ENCODE measurements at regions not wholly inside any gene's neighbourhood (a gene's known extent, or its start where the extent isn't known, plus 50 kb on each side); places are given as distances from the start of the nearest gene placed in this dataset.

GRCh38 chr5:124460642-124461041, 285.8 kb downstream of the ZNF608 start:
- Histone ChIP-seq H3K27me3 (no peaks in the 10 kb centered on the region), H3K4me3 (no peak overlapping the region), H3K27ac (no peak overlapping the region), H3K9me3 (peaks cover 0 to 14% (median 8%) of the 10 kb centered on the region in 4 donors), H3K4me1 (peaks cover 0 to 5% (median 0%) of the 10 kb centered on the region in 4 donors), H3K36me3 (no peaks in the 10 kb centered on the region)
- WGBS, 5 donors = 64 to 85% (median 83%) methylated on average over 3 of the region's 3 CpGs
- TF ChIP-seq POLR2AphosphoS5 (IDR thresholded peaks at IDR 0.05) (no peak), EP300 (IDR thresholded peaks at IDR 0.05) (no peak), POLR2A (IDR thresholded peaks at IDR 0.05) (no peak)
- TF ChIP-seq, protein P1, sequence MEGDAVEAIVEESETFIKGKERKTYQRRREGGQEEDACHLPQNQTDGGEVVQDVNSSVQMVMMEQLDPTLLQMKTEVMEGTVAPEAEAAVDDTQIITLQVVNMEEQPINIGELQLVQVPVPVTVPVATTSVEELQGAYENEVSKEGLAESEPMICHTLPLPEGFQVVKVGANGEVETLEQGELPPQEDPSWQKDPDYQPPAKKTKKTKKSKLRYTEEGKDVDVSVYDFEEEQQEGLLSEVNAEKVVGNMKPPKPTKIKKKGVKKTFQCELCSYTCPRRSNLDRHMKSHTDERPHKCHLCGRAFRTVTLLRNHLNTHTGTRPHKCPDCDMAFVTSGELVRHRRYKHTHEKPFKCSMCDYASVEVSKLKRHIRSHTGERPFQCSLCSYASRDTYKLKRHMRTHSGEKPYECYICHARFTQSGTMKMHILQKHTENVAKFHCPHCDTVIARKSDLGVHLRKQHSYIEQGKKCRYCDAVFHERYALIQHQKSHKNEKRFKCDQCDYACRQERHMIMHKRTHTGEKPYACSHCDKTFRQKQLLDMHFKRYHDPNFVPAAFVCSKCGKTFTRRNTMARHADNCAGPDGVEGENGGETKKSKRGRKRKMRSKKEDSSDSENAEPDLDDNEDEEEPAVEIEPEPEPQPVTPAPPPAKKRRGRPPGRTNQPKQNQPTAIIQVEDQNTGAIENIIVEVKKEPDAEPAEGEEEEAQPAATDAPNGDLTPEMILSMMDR (IDR thresholded peaks at IDR 0.05) = no peak
- DNase-seq = peak in 1 of 2 donors; percentile 12
- intact Hi-C loops (cut with DNase I; ENCODE audit: low total_unique reads) = no loop called here

- Histone ChIP-seq H3K36me3 (no peaks in the 10 kb centered on the region), H3K9me3 (peaks cover 0 to 14% (median 8%) of the 10 kb centered on the region in 4 donors), H3K4me3 (no peak overlapping the region), H3K4me1 (peaks cover 0 to 5% (median 0%) of the 10 kb centered on the region in 4 donors), H3K27ac (no peak overlapping the region), H3K27me3 (no peaks in the 10 kb centered on the region)
- 74 to 83% (median 76%) methylated on average over 6 of the region's 6 CpGs for WGBS, 5 donors
- TF ChIP-seq POLR2AphosphoS5 (IDR thresholded peaks at IDR 0.05) (peak in 1 of 3 donors; percentile 6), POLR2A (IDR thresholded peaks at IDR 0.05) (no peak)
- intact Hi-C loops (cut with DNase I; ENCODE audit: low total_unique reads) = no loop called here
- peak in 1 of 2 donors; percentile 38 for DNase-seq
These were observed 286.5 kb downstream of the ZNF608 start for GRCh38 chr5:124459984-124460383.

- TF ChIP-seq EP300 (IDR thresholded peaks at IDR 0.05) = no peak
- TF ChIP-seq, protein P1 (IDR thresholded peaks at IDR 0.05) = no peak
- no peak for TF ChIP-seq POLR2AphosphoS5 (IDR thresholded peaks at IDR 0.05)
- TF ChIP-seq POLR2A (IDR thresholded peaks at IDR 0.05) = no peak
- no peak for DNase-seq
- 72 to 89% (median 84%) methylated on average over 1 of the region's 1 CpG for WGBS, 5 donors
- H3K4me3 ChIP-seq = no peak overlapping the region
- H3K9me3 ChIP-seq = peaks cover 0 to 14% (median 8%) of the 10 kb centered on the region in 4 donors
- peaks cover 0 to 5% (median 0%) of the 10 kb centered on the region in 4 donors for H3K4me1 ChIP-seq
- no peaks in the 10 kb centered on the region for H3K27me3 ChIP-seq
- H3K27ac ChIP-seq = no peak overlapping the region
- no peaks in the 10 kb centered on the region for H3K36me3 ChIP-seq
- intact Hi-C loops (cut with DNase I; ENCODE audit: low total_unique reads) = no loop called here
These were observed 288.5 kb downstream of the ZNF608 start for GRCh38 chr5:124457901-124458300.

DNA sequence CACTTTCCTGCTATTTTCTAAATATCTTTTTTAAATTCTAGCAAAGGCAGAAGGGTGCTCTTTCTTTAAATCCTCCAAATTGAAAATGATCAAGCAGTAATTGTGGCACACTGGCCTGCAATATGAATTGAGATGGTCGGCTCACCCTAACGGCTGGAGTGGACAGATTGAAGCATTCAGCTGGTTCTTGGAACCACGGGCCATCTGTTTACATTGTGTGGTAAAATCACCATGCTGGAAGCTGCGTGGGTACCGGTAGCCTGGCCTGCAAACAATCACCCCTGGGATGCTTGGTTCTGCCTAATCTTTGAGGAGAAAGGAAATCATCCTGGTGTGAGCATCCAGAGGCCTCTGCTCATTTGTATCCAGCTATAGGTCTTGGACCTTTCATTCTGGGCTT, 289.3 kb downstream of the ZNF608 start:
- 84 to 90% (median 89%) methylated on average over 5 of the region's 5 CpGs for WGBS, 5 donors
- Histone ChIP-seq H3K27ac (no peak overlapping the region), H3K9me3 (peaks cover 0 to 14% (median 8%) of the 10 kb centered on the region in 4 donors), H3K4me1 (peaks cover 0 to 5% (median 0%) of the 10 kb centered on the region in 4 donors), H3K27me3 (no peaks in the 10 kb centered on the region), H3K36me3 (no peaks in the 10 kb centered on the region), H3K4me3 (no peak overlapping the region)
- intact Hi-C loops (cut with DNase I; ENCODE audit: low total_unique reads) = no loop called here
- no peak for TF ChIP-seq POLR2A (IDR thresholded peaks at IDR 0.05)
- TF ChIP-seq, protein P1 (IDR thresholded peaks at IDR 0.05) = no peak
- TF ChIP-seq POLR2AphosphoS5 (IDR thresholded peaks at IDR 0.05) = no peak
- TF ChIP-seq EP300 (IDR thresholded peaks at IDR 0.05) = no peak
- no peak for DNase-seq

- DNase-seq = peak in 1 of 2 donors; percentile 17
- Histone ChIP-seq H3K4me1 (peaks cover 0 to 5% (median 0%) of the 10 kb centered on the region in 4 donors), H3K27ac (no peak overlapping the region), H3K9me3 (peaks cover 0 to 14% (median 8%) of the 10 kb centered on the region in 4 donors), H3K27me3 (no peaks in the 10 kb centered on the region), H3K36me3 (no peaks in the 10 kb centered on the region), H3K4me3 (no peak overlapping the region)
- WGBS, 5 donors = 74 to 91% (median 84%) methylated on average over 3 of the region's 3 CpGs
- intact Hi-C loops (cut with DNase I; ENCODE audit: low total_unique reads) = no loop called here
- TF ChIP-seq POLR2A (IDR thresholded peaks at IDR 0.05) (no peak), POLR2AphosphoS5 (IDR thresholded peaks at IDR 0.05) (no peak), EP300 (IDR thresholded peaks at IDR 0.05) (no peak)
- TF ChIP-seq, protein P1 (IDR thresholded peaks at IDR 0.05) = no peak
These were observed 290.2 kb downstream of the ZNF608 start for GRCh38 chr5:124456249-124456648.

Measured in stomach (tissue), 8 donors.